NB4 (cell line): ENCODE measurements at regions not wholly inside any gene's neighbourhood (a gene's known extent, or its start where the extent isn't known, plus 50 kb on each side); places are given as distances from the start of the nearest gene placed in this dataset.

ENCODE experiments used
- DNase-seq: peaks from one replicate; pipeline ENCODE4 v3.0.0; 2010; ENCODE audit warnings: low read depth
- H3K4me3 ChIP-seq: one replicate; pipeline ENCODE4 v1.5.1; 2011; ENCODE audit warnings: mild to moderate bottlenecking, low read depth, low read length, moderate library complexity
- CTCF ChIP-seq: IDR thresholded peaks from one replicate; pipeline ENCODE4 v1.5.1; 2012; ENCODE audit warnings: low read depth, low read length
- MAX ChIP-seq: IDR thresholded peaks from 2 replicates; pipeline ENCODE4 v1.6.1; 2011; ENCODE audit warnings: low read depth, low read length
- MYC ChIP-seq: IDR thresholded peaks from 2 replicates; pipeline ENCODE4 v1.6.1; 2011; ENCODE audit warnings: low read depth, low read length
- POLR2A ChIP-seq: IDR thresholded peaks from 2 replicates; pipeline ENCODE4 v1.6.1; 2011; ENCODE audit warnings: mild to moderate bottlenecking; ENCODE audit not compliant: insufficient read length; ENCODE audit errors: extremely low read depth

GRCh38 chr7:84462259-84462658 lies 267.7 kb upstream of the SEMA3A start:
- no peak for DNase-seq
- H3K4me3 ChIP-seq: no peak overlapping the region
- TF ChIP-seq POLR2A (no peak), CTCF (no peak), MYC (no peak), MAX (no peak)

- TF ChIP-seq POLR2A: no peak
- no peak overlapping the region for H3K4me3 ChIP-seq
- DNase-seq: no peak
These were observed 266.5 kb upstream of the SEMA3A start for GRCh38 chr7:84461093-84461492.

GRCh38 chr7:84455788-84456187 lies 261.2 kb upstream of the SEMA3A start:
- no peak for TF ChIP-seq CTCF
- TF ChIP-seq MYC: no peak
- no peak for TF ChIP-seq POLR2A
- no peak for TF ChIP-seq MAX
- DNase-seq: no peak
- H3K4me3 ChIP-seq: no peak overlapping the region

GRCh38 chr7:84454174-84454959 lies 259.8 kb upstream of the SEMA3A start:
- no peak overlapping the region for H3K4me3 ChIP-seq
- no peak for DNase-seq
- no peak for TF ChIP-seq POLR2A
- no peak for TF ChIP-seq MYC
- no peak for TF ChIP-seq MAX
- TF ChIP-seq CTCF: no peak

GRCh38 chr7:84452618-84453017 lies 258.0 kb upstream of the SEMA3A start:
- DNase-seq: no peak
- TF ChIP-seq CTCF (no peak), MYC (no peak), POLR2A (no peak), MAX (no peak)
- no peak overlapping the region for H3K4me3 ChIP-seq

GRCh38 chr7:84450772-84451171 lies 256.2 kb upstream of the SEMA3A start:
- TF ChIP-seq POLR2A: no peak
- no peak for TF ChIP-seq CTCF
- no peak for TF ChIP-seq MAX
- TF ChIP-seq MYC: no peak
- H3K4me3 ChIP-seq: no peak overlapping the region
- no peak for DNase-seq
